B cell (primary cell): ENCODE measurements at regions not wholly inside any gene's neighbourhood (a gene's known extent, or its start where the extent isn't known, plus 50 kb on each side); places are given as distances from the start of the nearest gene placed in this dataset.

Experiments
- ATAC-seq: fragments of 200-7000 bp; cut with Tn5 transposase; one replicate; pipeline ENCODE4 v1.10.0; 2021; ENCODE audit warnings: low read depth, mild to moderate bottlenecking, moderate number of reproducible peaks, moderate library complexity
- CTCF ChIA-PET: fragments of 350-600 bp; sonication (Branson Sonifier 250); formaldehyde crosslinking; loops from one replicate; lab custom pipeline; 2021; ENCODE audit warnings: antibody characterized with exemption, inconsistent platforms; lab: Charles Lee
- POLR2A ChIA-PET: fragments of 350-600 bp; sonication (Branson Sonifier 250); formaldehyde crosslinking; loops from one replicate; lab custom pipeline; 2021; ENCODE audit warnings: antibody characterized with exemption; lab: Charles Lee
- DNase-seq: peaks from one replicate; pipeline ENCODE4 v3.0.0; 2013
- H2AFZ ChIP-seq: 2 replicates; pipeline ENCODE4 v1.6.1; 2012; ENCODE audit warnings: mild to moderate bottlenecking, low read depth, low read length; ENCODE audit not compliant: insufficient read depth, poor library complexity, severe bottlenecking
- H3K27ac ChIP-seq, 2 donors: 1 replicate in 1 of 2; 2 replicates in 1 of 2; pipeline ENCODE4 v1.5.1; 2012 to 2013; ENCODE audit warnings: low read length in 2 of 2, mild to moderate bottlenecking in 2 of 2, moderate library complexity in 1 of 2
- H3K27me3 ChIP-seq, 4 experiments: fragments of 200-600 bp in 1 of 4; sonication (generic) in 1 of 4; replicated peaks in 1 of 4; 1 replicate in 2 of 4; 2 replicates in 2 of 4; pipeline versions ENCODE4 v1.6.1 to v1.7.0; 2013 to 2016; ENCODE audit warnings: low read length in 3 of 4, mild to moderate bottlenecking in 2 of 4, mixed read lengths in 1 of 4, moderate library complexity in 1 of 4; ENCODE audit not compliant: insufficient read depth in 4 of 4, control insufficient read depth in 3 of 4; ENCODE audit errors: control extremely low read depth in 1 of 4
- H3K36me3 ChIP-seq, 2 experiments: replicated peaks in 1 of 2; 1 replicate in 1 of 2; 2 replicates in 1 of 2; pipeline versions ENCODE4 v1.6.1 to v1.7.1; 2013; ENCODE audit warnings: low read length in 1 of 2; ENCODE audit not compliant: insufficient read depth in 2 of 2, control insufficient read depth in 1 of 2; ENCODE audit errors: control extremely low read depth in 1 of 2, extremely low read depth in 1 of 2
- H3K4me1 ChIP-seq, 2 donors: fragments of 200-600 bp in 1 of 2; sonication (generic) in 1 of 2; 1 replicate in 1 of 2; 2 replicates in 1 of 2; pipeline versions ENCODE4 v1.5.1 to v1.6.1; 2013 to 2017; ENCODE audit warnings: low read length in 2 of 2; ENCODE audit not compliant: control insufficient read depth in 2 of 2, insufficient read depth in 2 of 2
- H3K4me2 ChIP-seq: replicated peaks from 2 replicates; pipeline ENCODE3; 2012; ENCODE audit warnings: mild to moderate bottlenecking, low read depth, low read length; ENCODE audit not compliant: poor library complexity, severe bottlenecking
- H3K4me3 ChIP-seq, 5 experiments: fragments of 200-600 bp in 1 of 5; sonication (generic) in 1 of 5; 1 replicate in 3 of 5; 2 replicates in 2 of 5; pipeline versions ENCODE4 v1.5.1 to v1.7.0; 2011 to 2016; ENCODE audit warnings: low read length in 4 of 5, mild to moderate bottlenecking in 4 of 5, low read depth in 2 of 5, control low read depth in 1 of 5, moderate library complexity in 1 of 5; ENCODE audit not compliant: insufficient read depth in 1 of 5; ENCODE audit errors: control extremely low read depth in 1 of 5, extremely low read depth in 1 of 5
- H3K79me2 ChIP-seq: fragments of 200-600 bp; sonication (generic); one replicate; pipeline ENCODE4 v1.6.0; 2016; ENCODE audit warnings: low read length; ENCODE audit not compliant: control insufficient read depth, insufficient read depth
- H3K9ac ChIP-seq: fragments of 200-600 bp; sonication (generic); 2 replicates; pipeline ENCODE4 v1.6.1; 2017; ENCODE audit warnings: mild to moderate bottlenecking, low read length, moderate library complexity
- H3K9me3 ChIP-seq, 3 donors: one replicate each; pipeline versions ENCODE4 v1.6.1 to v1.7.1; 2013; ENCODE audit warnings: low read length in 2 of 3; ENCODE audit not compliant: control insufficient read depth in 2 of 3, insufficient read depth in 1 of 3; ENCODE audit errors: control extremely low read depth in 1 of 3
- H4K20me1 ChIP-seq: 2 replicates; pipeline ENCODE4 v1.6.0; 2012; ENCODE audit warnings: mild to moderate bottlenecking, low read length; ENCODE audit not compliant: insufficient read depth, control insufficient read depth, poor library complexity, severe bottlenecking
- H3K27ac Mint-ChIP-seq: one replicate; pipeline ENCODE4 v1.8.0; 2021; ENCODE audit warnings: mixed read lengths
- H3K27me3 Mint-ChIP-seq: one replicate; pipeline ENCODE4 v1.8.0; 2021; ENCODE audit warnings: mixed read lengths
- H3K4me1 Mint-ChIP-seq: one replicate; pipeline ENCODE4 v1.8.0; 2021; ENCODE audit warnings: mixed read lengths
- H3K4me3 Mint-ChIP-seq: one replicate; pipeline ENCODE4 v1.8.0; 2021; ENCODE audit warnings: mixed read lengths
- H3K9me3 Mint-ChIP-seq: one replicate; pipeline ENCODE4 v1.8.0; 2022; ENCODE audit warnings: mixed read lengths; ENCODE audit not compliant: insufficient read depth
- CTCF ChIP-seq: fragments of 200-600 bp; IDR thresholded peaks from one replicate; pipeline ENCODE4 v1.8.0; 2022; ENCODE audit warnings: antibody characterized with exemption, mild to moderate bottlenecking
- EZH2 ChIP-seq: IDR thresholded peaks from 2 replicates; pipeline ENCODE4 v1.6.1; 2012; ENCODE audit warnings: borderline replicate concordance, low read depth, mild to moderate bottlenecking, moderate library complexity, low read length; ENCODE audit not compliant: insufficient read depth, poor library complexity, severe bottlenecking
- WGBS: methylation state at CpG from one replicate; pipeline ENCODE4 v1.1.5; 2013; ENCODE audit warnings: missing lambda C conversion rate; ENCODE audit not compliant: insufficient coverage; 5-methylcytosine and 5-hydroxymethylcytosine counted together
- intact Hi-C: fragments of 100-400 bp; cut with micrococcal nuclease; formaldehyde crosslinking; loops from one replicate; pipeline ENCODE4 v1.10.0; 2022

- H3K27ac Mint-ChIP-seq, result no peak overlapping the region
- DNase-seq, result no peak
- H3K9me3 Mint-ChIP-seq, result no peaks in the 10 kb centered on the region
- no peak overlapping the region for H2AFZ ChIP-seq
- no peaks in the 10 kb centered on the region for H3K4me1 Mint-ChIP-seq
- H3K79me2 ChIP-seq, result no peaks in the 10 kb centered on the region
- H4K20me1 ChIP-seq, result no peaks in the 10 kb centered on the region
- ChIA-PET CTCF (no interaction called here), POLR2A (no interaction called here)
- TF ChIP-seq EZH2 (no peak), CTCF (no peak)
- no peak overlapping the region for H3K4me2 ChIP-seq
- no peaks in the 10 kb centered on the region for H3K27me3 Mint-ChIP-seq
- H3K9me3 ChIP-seq, result peaks cover 0 to 4% (median 0%) of the 10 kb centered on the region in 3 donors
- H3K27me3 ChIP-seq, result no peaks in the 10 kb centered on the region
- WGBS, result no CpG with 5 or more reads among the region's 4 CpGs
- ATAC-seq, result no peak
- no peak overlapping the region for H3K4me3 Mint-ChIP-seq
- no peaks in the 10 kb centered on the region for H3K36me3 ChIP-seq
- H3K4me1 ChIP-seq, result no peaks in the 10 kb centered on the region
- intact Hi-C loops, result no loop called here
- no peak overlapping the region for H3K9ac ChIP-seq
- H3K4me3 ChIP-seq, result no peak overlapping the region
- H3K27ac ChIP-seq, result no peak overlapping the region
These were observed 530.8 kb downstream of the BUD13 start for GRCh38 chr11:116242006-116242405.

GRCh38 chr11:116240710-116241109 is 532.1 kb downstream of the BUD13 start:
- Histone ChIP-seq H2AFZ (no peak overlapping the region), H3K4me2 (no peak overlapping the region), H3K79me2 (no peaks in the 10 kb centered on the region), H3K4me3 (no peak overlapping the region), H3K4me1 (no peaks in the 10 kb centered on the region), H3K9me3 (peaks cover 0 to 4% (median 0%) of the 10 kb centered on the region in 3 donors), H3K9ac (no peak overlapping the region), H3K27ac (no peak overlapping the region), H3K27me3 (no peaks in the 10 kb centered on the region), H4K20me1 (no peaks in the 10 kb centered on the region), H3K36me3 (no peaks in the 10 kb centered on the region)
- intact Hi-C loops, result no loop called here
- Mint-ChIP-seq H3K4me1 (no peaks in the 10 kb centered on the region), H3K9me3 (no peaks in the 10 kb centered on the region), H3K27me3 (no peaks in the 10 kb centered on the region), H3K27ac (no peak overlapping the region), H3K4me3 (no peak overlapping the region)
- no peak for ATAC-seq
- TF ChIP-seq EZH2 (no peak), CTCF (no peak)
- ChIA-PET CTCF (no interaction called here), POLR2A (no interaction called here)
- DNase-seq, result no peak
- WGBS, result 85% methylated on average over 3 of the region's 4 CpGs
